ENCODE measurements at regions not wholly inside any gene's neighbourhood (a gene's known extent, or its start where the extent isn't known, plus 50 kb on each side); places are given as distances from the start of the nearest gene placed in this dataset.

DNA sequence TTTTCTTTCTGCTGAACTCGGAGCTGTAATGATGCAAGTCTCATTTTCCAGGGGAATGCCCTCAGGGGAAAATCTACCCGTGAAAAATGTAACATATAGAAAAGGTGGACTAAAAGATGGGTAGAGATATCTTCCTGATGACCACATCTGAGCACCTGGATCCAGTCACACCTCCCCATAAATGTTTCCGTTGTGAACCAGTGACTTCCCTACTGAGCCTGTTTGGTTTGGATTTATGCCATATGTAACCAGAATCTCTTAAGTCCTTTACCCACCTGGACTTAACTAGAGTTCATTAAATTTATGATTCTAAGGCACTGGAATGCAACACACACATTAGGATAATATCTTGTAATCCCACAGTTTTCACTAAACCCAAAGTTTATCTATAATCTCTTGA is 171.1 kb downstream of the ZNF330 start:
- Histone ChIP-seq H3K4me2 (ENCODE audit: insufficient read depth in 1 of 2, low read depth in 2 of 2, low read length in 2 of 2) (no peak overlapping the region), H3K79me2 (ENCODE audit: control insufficient read depth in 1 of 2, insufficient read depth in 2 of 2, low read length in 2 of 2) (no peaks in the 10 kb centered on the region), H3K4ac (replicated peaks; ENCODE audit: insufficient read length, low read depth, low read length) (no peak overlapping the region), H4K91ac (replicated peaks; ENCODE audit: insufficient read length, low read length) (no peak overlapping the region), H3K14ac (ENCODE audit: insufficient read length) (no peak overlapping the region), H4K5ac (ENCODE audit: insufficient read length, low read depth, low read length) (no peak overlapping the region), H3K23me2 (ENCODE audit: low read depth, low read length) (no peaks in the 10 kb centered on the region), H2BK20ac (ENCODE audit: low read length) (no peak overlapping the region), H3K9ac (replicated peaks in 1 of 4; ENCODE audit: extremely low read depth in 1 of 4, low read depth in 3 of 4, low read length in 3 of 4) (no peak overlapping the region), H4K8ac (ENCODE audit: extremely low read depth, insufficient read depth, low read length) (no peak overlapping the region), H2BK15ac (ENCODE audit: low read length) (no peak overlapping the region), H3K79me1 (ENCODE audit: low read depth, low read length) (no peaks in the 10 kb centered on the region), H2BK12ac (ENCODE audit: low read depth, low read length) (no peak overlapping the region), H3K4me3 (ENCODE audit: extremely low read depth in 1 of 4, insufficient read depth in 2 of 4, low read depth in 3 of 4, low read length in 4 of 4) (no peak overlapping the region), H4K20me1 (replicated peaks in 1 of 2; ENCODE audit: control insufficient read depth in 1 of 2, insufficient read depth in 2 of 2, low read length in 2 of 2) (no peaks in the 10 kb centered on the region), H2BK5ac (ENCODE audit: low read depth, low read length) (no peak overlapping the region), H3K23ac (ENCODE audit: insufficient read length) (no peak overlapping the region), H3K56ac (replicated peaks; ENCODE audit: insufficient read length, low read depth, low read length) (no peak overlapping the region), H2BK120ac (replicated peaks; ENCODE audit: low read depth, low read length) (no peak overlapping the region), H3K27me3 (replicated peaks in 1 of 4; ENCODE audit: control insufficient read depth in 3 of 4, extremely low read depth in 1 of 4, insufficient read depth in 3 of 4, low read length in 3 of 4) (no peaks in the 10 kb centered on the region), H3K4me1 (replicated peaks in 1 of 4; ENCODE audit: control insufficient read depth in 3 of 4, insufficient read depth in 4 of 4, low read length in 3 of 4) (no peaks in the 10 kb centered on the region; a peak in 1 of 7 replicates), H3K9me3 (ENCODE audit: insufficient read depth in 2 of 2, low read depth in 1 of 2, low read length in 1 of 2) (no peaks in the 10 kb centered on the region), H3K27ac (ENCODE audit: low read depth, low read length) (no peak overlapping the region), H3K18ac (ENCODE audit: extremely low read depth, low read length) (no peak overlapping the region), H3K36me3 (ENCODE audit: control insufficient read depth in 2 of 4, insufficient read depth in 4 of 4, low read length in 3 of 4) (no peaks in the 10 kb centered on the region), H2AK5ac (ENCODE audit: low read depth, low read length) (no peak overlapping the region), H2AFZ (ENCODE audit: low read length) (no peak overlapping the region)
- ChIA-PET POLR2A (ENCODE audit: partially characterized antibody) (no interaction called here), CTCF (ENCODE audit: partially characterized antibody) (no interaction called here)
- 93% methylated on average over 3 of the region's 3 CpGs; no CpG with 5 or more reads in 1 of the 2 experiments for WGBS, 2 experiments (ENCODE audit: extremely low coverage in 1 of 2, insufficient coverage in 1 of 2, insufficient read length in 1 of 2, insufficient replicate concordance in 2 of 2, low coverage in 1 of 2, low lambda C conversion rate in 2 of 2, missing lambda C conversion rate in 1 of 2)
- FAIRE-seq (no peak), DNase-seq (ENCODE audit: low read depth in 1 of 2, low spot score in 2 of 2) (no peak)
- TF ChIP-seq TAF1 (IDR thresholded peaks at IDR 0.05; ENCODE audit: low read depth, low read length) = no peak
- no peak for TF ChIP-seq TCF12 (IDR thresholded peaks at IDR 0.05; ENCODE audit: low read depth, low read length)

Data from H1 (cell line).